ENCODE measurements at regions not wholly inside any gene's neighbourhood (a gene's known extent, or its start where the extent isn't known, plus 50 kb on each side); places are given as distances from the start of the nearest gene placed in this dataset.

GRCh38 chr7:153440715-153441114, 611.5 kb upstream of the DPP6 start:
- TF ChIP-seq USF1 (IDR thresholded peaks at IDR 0.05) = no peak
- no peak for TF ChIP-seq CREB1 (IDR thresholded peaks at IDR 0.05; ENCODE audit: low read depth)
- no peak for TF ChIP-seq EP300 (IDR thresholded peaks at IDR 0.05; ENCODE audit: borderline replicate concordance)
- no peak for TF ChIP-seq ZBTB7A (IDR thresholded peaks at IDR 0.05; ENCODE audit: low read depth)
- no peak for TF ChIP-seq YY1 (IDR thresholded peaks at IDR 0.05; ENCODE audit: low read depth)
- TF ChIP-seq TAF1 (IDR thresholded peaks at IDR 0.05; ENCODE audit: low read depth) = no peak
- TF ChIP-seq NFIC (IDR thresholded peaks at IDR 0.05) = no peak
- no peak for TF ChIP-seq REST (IDR thresholded peaks at IDR 0.05; ENCODE audit: low read depth)
- TF ChIP-seq FOXM1 (IDR thresholded peaks at IDR 0.05; ENCODE audit: borderline replicate concordance, low read depth) = no peak
- no peak for TF ChIP-seq EGR1 (IDR thresholded peaks at IDR 0.05)
- TF ChIP-seq TEAD4 (IDR thresholded peaks at IDR 0.05) = no peak
- TF ChIP-seq CEBPB (IDR thresholded peaks at IDR 0.05) = no peak
- TF ChIP-seq, protein P1, sequence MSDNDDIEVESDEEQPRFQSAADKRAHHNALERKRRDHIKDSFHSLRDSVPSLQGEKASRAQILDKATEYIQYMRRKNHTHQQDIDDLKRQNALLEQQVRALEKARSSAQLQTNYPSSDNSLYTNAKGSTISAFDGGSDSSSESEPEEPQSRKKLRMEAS (IDR thresholded peaks at IDR 0.05) = no peak
- no peak for TF ChIP-seq TCF12 (IDR thresholded peaks at IDR 0.05; ENCODE audit: low read depth)
- no peak for TF ChIP-seq RAD21 (IDR thresholded peaks at IDR 0.05; ENCODE audit: low read depth)

DNA sequence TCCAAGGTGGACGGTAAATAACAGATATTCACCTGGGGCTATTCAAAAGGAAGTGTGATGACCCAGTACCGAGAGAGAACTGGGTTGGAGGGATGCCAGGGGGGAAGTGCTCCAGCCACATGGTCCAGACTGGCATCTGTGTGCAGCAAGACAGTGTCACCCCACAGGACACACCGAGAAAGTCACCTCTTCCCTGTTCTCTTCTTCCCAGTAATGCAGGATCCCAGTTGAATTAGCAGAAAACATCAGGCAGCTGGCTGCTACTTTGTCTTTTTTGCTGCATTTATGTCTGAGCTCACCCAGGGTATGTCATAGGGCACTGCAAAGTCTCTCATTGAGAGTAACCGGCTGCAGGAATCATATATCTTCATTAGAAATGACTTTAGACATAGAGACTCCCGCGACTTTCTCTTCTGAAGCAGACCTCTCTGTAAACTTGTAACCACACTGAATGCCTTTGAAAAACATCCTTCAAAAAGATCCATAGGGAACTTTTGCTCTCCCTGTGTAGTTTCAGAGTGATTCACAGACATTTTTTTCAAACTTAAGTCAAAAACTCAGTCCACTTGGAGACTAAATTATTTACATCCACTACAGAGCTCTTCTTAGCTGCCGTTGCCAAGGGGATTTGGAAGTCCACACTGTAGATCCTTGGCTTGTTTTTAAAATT, 609.0 kb upstream of the DPP6 start:
- TF ChIP-seq FOXM1 (IDR thresholded peaks at IDR 0.05; ENCODE audit: borderline replicate concordance, low read depth) (no peak), TEAD4 (IDR thresholded peaks at IDR 0.05) (no peak), EP300 (IDR thresholded peaks at IDR 0.05; ENCODE audit: borderline replicate concordance) (no peak), NFIC (IDR thresholded peaks at IDR 0.05) (no peak), USF1 (IDR thresholded peaks at IDR 0.05) (no peak), ZBTB7A (IDR thresholded peaks at IDR 0.05; ENCODE audit: low read depth) (no peak), RAD21 (IDR thresholded peaks at IDR 0.05; ENCODE audit: low read depth) (no peak), REST (IDR thresholded peaks at IDR 0.05; ENCODE audit: low read depth) (no peak), EGR1 (IDR thresholded peaks at IDR 0.05) (no peak), CREB1 (IDR thresholded peaks at IDR 0.05; ENCODE audit: low read depth) (no peak), TCF12 (IDR thresholded peaks at IDR 0.05; ENCODE audit: low read depth) (no peak), TAF1 (IDR thresholded peaks at IDR 0.05; ENCODE audit: low read depth) (no peak), YY1 (IDR thresholded peaks at IDR 0.05; ENCODE audit: low read depth) (no peak), CEBPB (IDR thresholded peaks at IDR 0.05) (no peak)
- TF ChIP-seq, protein P1 (IDR thresholded peaks at IDR 0.05) = no peak

DNA sequence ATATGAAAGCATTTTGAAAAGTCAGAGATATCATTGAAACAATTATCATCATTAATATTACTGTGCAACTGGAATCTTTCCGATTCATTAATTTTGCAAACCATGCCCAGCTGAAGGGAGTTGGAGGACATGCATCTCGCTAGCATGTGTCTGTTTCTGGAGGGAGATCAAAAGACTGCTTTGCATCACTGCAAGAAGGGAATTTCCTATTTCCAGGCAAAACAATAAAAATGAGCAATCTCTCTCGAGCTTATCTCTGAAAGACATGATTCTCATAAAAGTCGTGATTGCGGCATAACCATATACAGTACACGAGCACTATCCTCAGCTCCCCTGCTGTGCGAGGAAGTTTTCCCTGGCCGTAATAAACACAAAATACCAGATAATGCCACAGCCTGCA, 607.6 kb upstream of the DPP6 start:
- TF ChIP-seq TCF12 (IDR thresholded peaks at IDR 0.05; ENCODE audit: low read depth) (no peak), REST (IDR thresholded peaks at IDR 0.05; ENCODE audit: low read depth) (no peak), ZBTB7A (IDR thresholded peaks at IDR 0.05; ENCODE audit: low read depth) (no peak), TEAD4 (IDR thresholded peaks at IDR 0.05) (no peak), RAD21 (IDR thresholded peaks at IDR 0.05; ENCODE audit: low read depth) (no peak), EGR1 (IDR thresholded peaks at IDR 0.05) (no peak), FOXM1 (IDR thresholded peaks at IDR 0.05; ENCODE audit: borderline replicate concordance, low read depth) (no peak), CREB1 (IDR thresholded peaks at IDR 0.05; ENCODE audit: low read depth) (no peak), USF1 (IDR thresholded peaks at IDR 0.05) (no peak)

DNA sequence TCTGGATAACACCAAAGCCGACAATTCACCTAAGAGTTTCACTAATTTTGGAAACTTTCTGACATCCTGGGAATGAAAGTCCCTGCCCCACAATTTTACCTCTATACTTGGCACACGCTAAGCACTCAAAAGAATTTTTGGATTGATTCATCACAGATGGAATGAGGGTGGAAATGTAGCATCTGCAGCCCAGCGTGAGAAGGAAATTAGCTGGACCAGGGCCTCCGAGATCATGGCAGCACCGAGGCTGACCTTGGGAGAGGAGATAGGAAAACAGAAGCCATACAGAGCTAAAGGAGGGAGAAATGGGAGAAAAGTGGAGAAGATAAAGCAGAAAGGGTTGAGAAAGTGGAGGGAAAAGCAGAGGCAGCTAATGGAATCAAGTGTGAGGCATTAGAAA, 606.6 kb upstream of the DPP6 start:
- TF ChIP-seq YY1 (IDR thresholded peaks at IDR 0.05; ENCODE audit: low read depth) = no peak
- TF ChIP-seq ZBTB7A (IDR thresholded peaks at IDR 0.05; ENCODE audit: low read depth) = no peak
- TF ChIP-seq TCF12 (IDR thresholded peaks at IDR 0.05; ENCODE audit: low read depth) = no peak
- no peak for TF ChIP-seq TAF1 (IDR thresholded peaks at IDR 0.05; ENCODE audit: low read depth)
- no peak for TF ChIP-seq NFIC (IDR thresholded peaks at IDR 0.05)
- TF ChIP-seq CEBPB (IDR thresholded peaks at IDR 0.05) = no peak
- TF ChIP-seq EGR1 (IDR thresholded peaks at IDR 0.05) = no peak
- TF ChIP-seq REST (IDR thresholded peaks at IDR 0.05; ENCODE audit: low read depth) = no peak
- TF ChIP-seq CREB1 (IDR thresholded peaks at IDR 0.05; ENCODE audit: low read depth) = no peak
- TF ChIP-seq FOXM1 (IDR thresholded peaks at IDR 0.05; ENCODE audit: borderline replicate concordance, low read depth) = no peak
- TF ChIP-seq RAD21 (IDR thresholded peaks at IDR 0.05; ENCODE audit: low read depth) = no peak
- no peak for TF ChIP-seq EP300 (IDR thresholded peaks at IDR 0.05; ENCODE audit: borderline replicate concordance)
- TF ChIP-seq, protein P1 (IDR thresholded peaks at IDR 0.05) = no peak
- TF ChIP-seq TEAD4 (IDR thresholded peaks at IDR 0.05) = no peak
- TF ChIP-seq USF1 (IDR thresholded peaks at IDR 0.05) = no peak
